ENCODE measurements at regions not wholly inside any gene's neighbourhood (a gene's known extent, or its start where the extent isn't known, plus 50 kb on each side); places are given as distances from the start of the nearest gene placed in this dataset.

DNA sequence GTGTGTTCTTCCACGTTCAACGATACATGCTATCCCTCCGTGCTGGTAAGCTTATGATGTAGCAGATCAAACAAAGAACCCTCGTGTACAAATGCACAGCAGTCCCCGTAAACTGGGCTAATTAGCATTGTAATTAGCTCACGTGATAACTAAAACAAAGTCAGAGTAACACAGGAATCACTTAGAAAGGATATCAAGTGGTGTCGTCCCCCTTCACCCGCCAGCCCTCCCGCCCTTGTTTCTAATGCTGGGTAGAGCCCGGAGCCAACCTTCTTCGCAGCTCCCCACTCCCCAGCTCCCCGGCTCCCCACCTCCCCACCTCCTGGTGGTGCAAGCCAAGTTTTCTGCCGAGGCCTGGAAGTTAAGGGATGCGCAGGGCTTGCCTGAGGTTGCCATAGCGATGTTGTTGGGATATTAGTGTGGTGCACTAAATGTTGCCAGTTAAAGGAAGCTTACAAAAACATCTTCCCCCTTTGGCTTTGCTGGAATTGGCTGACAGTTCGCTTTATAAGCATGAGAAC lies 357.9 kb upstream of the CCNH start:
- no peak for TF ChIP-seq EP300 (IDR thresholded peaks at IDR 0.05; ENCODE audit: borderline replicate concordance in 1 of 2, low read depth in 1 of 2, low read length in 1 of 2)
- TF ChIP-seq, protein P1, sequence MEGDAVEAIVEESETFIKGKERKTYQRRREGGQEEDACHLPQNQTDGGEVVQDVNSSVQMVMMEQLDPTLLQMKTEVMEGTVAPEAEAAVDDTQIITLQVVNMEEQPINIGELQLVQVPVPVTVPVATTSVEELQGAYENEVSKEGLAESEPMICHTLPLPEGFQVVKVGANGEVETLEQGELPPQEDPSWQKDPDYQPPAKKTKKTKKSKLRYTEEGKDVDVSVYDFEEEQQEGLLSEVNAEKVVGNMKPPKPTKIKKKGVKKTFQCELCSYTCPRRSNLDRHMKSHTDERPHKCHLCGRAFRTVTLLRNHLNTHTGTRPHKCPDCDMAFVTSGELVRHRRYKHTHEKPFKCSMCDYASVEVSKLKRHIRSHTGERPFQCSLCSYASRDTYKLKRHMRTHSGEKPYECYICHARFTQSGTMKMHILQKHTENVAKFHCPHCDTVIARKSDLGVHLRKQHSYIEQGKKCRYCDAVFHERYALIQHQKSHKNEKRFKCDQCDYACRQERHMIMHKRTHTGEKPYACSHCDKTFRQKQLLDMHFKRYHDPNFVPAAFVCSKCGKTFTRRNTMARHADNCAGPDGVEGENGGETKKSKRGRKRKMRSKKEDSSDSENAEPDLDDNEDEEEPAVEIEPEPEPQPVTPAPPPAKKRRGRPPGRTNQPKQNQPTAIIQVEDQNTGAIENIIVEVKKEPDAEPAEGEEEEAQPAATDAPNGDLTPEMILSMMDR (IDR thresholded peaks at IDR 0.05): no peak
- TF ChIP-seq FOXJ3 (CRISPR knock-in tag; IDR thresholded peaks at IDR 0.05): no peak
- TF ChIP-seq MXI1 (IDR thresholded peaks at IDR 0.05; ENCODE audit: low read depth, low read length): no peak
- TF ChIP-seq RAD21 (IDR thresholded peaks at IDR 0.05; ENCODE audit: low read length): no peak
- no peak for TF ChIP-seq MAX (IDR thresholded peaks at IDR 0.05; ENCODE audit: low read depth)
- no peak for TF ChIP-seq JUND (IDR thresholded peaks at IDR 0.05)
- TF ChIP-seq RFX5 (IDR thresholded peaks at IDR 0.05; ENCODE audit: low read length): no peak
- TF ChIP-seq REST (IDR thresholded peaks at IDR 0.05; ENCODE audit: low read depth, low read length): no peak
- TF ChIP-seq POLR2AphosphoS5 (IDR thresholded peaks at IDR 0.05; ENCODE audit: low read depth, low read length): no peak

All from SK-N-SH (cell line).